Ectodermal cell (in vitro differentiated cells): ENCODE measurements at regions not wholly inside any gene's neighbourhood (a gene's known extent, or its start where the extent isn't known, plus 50 kb on each side); places are given as distances from the start of the nearest gene placed in this dataset.
"Not testable (repeated sequence)": the region's sequence is repeated elsewhere in the genome, so short reads cannot be mapped to it uniquely, and the experiment has no call there.

Experiments used
- H3K27ac ChIP-seq: 2 replicates; pipeline ENCODE4 v1.7.0; 2013; ENCODE audit warnings: mild to moderate bottlenecking, low read depth, low read length; ENCODE audit not compliant: insufficient read depth, poor library complexity, severe bottlenecking
- H3K27me3 ChIP-seq: 2 replicates; pipeline ENCODE4 v1.7.0; 2013; ENCODE audit warnings: mild to moderate bottlenecking, low read length; ENCODE audit not compliant: insufficient read depth, control insufficient read depth, poor library complexity, severe bottlenecking
- H3K36me3 ChIP-seq: one replicate; pipeline ENCODE4 v1.7.0; 2013; ENCODE audit warnings: low read length; ENCODE audit not compliant: control insufficient read depth, insufficient read depth
- H3K4me1 ChIP-seq: one replicate; pipeline ENCODE4 v1.7.0; 2013; ENCODE audit warnings: low read length; ENCODE audit not compliant: control insufficient read depth, insufficient read depth
- H3K4me3 ChIP-seq: 2 replicates; pipeline ENCODE4 v1.7.0; 2013; ENCODE audit warnings: low read depth, low read length, control low read depth; ENCODE audit not compliant: insufficient read depth
- H3K9me3 ChIP-seq: 2 replicates; pipeline ENCODE4 v1.7.0; 2013; ENCODE audit warnings: mild to moderate bottlenecking, low read length, moderate library complexity; ENCODE audit not compliant: control insufficient read depth
- WGBS, 2 experiments: methylation state at CpG; one replicate each; pipeline ENCODE4 v1.1.7; 2013; ENCODE audit warnings: missing lambda C conversion rate in 2 of 2; 5-methylcytosine and 5-hydroxymethylcytosine counted together

DNA sequence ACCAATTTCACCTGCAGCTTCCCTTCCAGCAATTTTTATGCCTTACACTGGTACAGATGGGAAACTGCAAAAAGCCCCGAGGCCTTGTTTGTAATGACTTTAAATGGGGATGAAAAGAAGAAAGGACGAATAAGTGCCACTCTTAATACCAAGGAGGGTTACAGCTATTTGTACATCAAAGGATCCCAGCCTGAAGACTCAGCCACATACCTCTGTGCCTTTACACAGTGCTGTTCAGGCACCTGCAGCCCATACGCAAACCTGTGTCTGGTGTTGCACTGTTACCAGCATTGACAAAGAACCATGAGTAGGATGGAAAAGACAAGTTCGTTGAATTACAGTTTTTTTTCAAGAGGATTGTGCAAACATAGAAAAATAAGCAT lies 432.0 kb upstream of the OR4E1 start:
- no peaks in the 10 kb centered on the region for H3K4me1 ChIP-seq
- H3K36me3 ChIP-seq: no peaks in the 10 kb centered on the region
- no peak overlapping the region for H3K27ac ChIP-seq
- no peaks in the 10 kb centered on the region for H3K9me3 ChIP-seq
- H3K4me3 ChIP-seq: no peak overlapping the region
- 92 to 93% methylated on average over 3 to 4 of the region's 4 CpGs for WGBS, 2 experiments
- no peaks in the 10 kb centered on the region for H3K27me3 ChIP-seq

DNA sequence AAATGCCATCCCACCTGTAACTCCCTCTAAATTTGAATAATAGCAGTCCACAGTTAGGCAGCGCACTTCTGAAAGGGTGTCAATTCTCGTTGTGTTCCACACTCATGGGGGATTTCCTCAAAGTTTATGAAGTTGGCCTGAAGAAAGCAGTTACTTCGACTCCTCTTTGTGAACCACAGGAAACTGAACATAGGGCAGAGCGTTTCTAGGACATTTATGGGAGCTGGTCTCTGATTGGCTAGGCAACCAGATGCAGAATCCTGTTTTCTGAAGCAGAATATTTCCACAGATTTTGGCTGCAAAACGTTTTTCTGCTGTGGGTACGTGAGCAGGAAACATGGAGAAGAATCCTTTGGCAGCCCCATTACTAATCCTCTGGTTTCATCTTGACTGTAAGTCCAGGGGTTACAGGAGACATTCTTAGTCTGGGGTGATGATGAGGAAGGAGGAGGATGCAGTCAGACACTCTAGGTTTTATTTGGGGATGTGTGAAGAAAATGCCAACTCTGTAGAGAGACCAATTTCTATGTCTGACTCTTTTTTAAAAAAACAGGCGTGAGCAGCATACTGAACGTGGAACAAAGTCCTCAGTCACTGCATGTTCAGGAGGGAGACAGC lies 431.5 kb upstream of the OR4E1 start:
- H3K27me3 ChIP-seq: no peaks in the 10 kb centered on the region
- H3K27ac ChIP-seq: no peak overlapping the region
- H3K9me3 ChIP-seq: no peaks in the 10 kb centered on the region
- H3K36me3 ChIP-seq: no peaks in the 10 kb centered on the region
- no peak overlapping the region for H3K4me3 ChIP-seq
- 76 to 79% methylated on average over 8 of the region's 8 CpGs for WGBS, 2 experiments
- no peaks in the 10 kb centered on the region for H3K4me1 ChIP-seq

DNA sequence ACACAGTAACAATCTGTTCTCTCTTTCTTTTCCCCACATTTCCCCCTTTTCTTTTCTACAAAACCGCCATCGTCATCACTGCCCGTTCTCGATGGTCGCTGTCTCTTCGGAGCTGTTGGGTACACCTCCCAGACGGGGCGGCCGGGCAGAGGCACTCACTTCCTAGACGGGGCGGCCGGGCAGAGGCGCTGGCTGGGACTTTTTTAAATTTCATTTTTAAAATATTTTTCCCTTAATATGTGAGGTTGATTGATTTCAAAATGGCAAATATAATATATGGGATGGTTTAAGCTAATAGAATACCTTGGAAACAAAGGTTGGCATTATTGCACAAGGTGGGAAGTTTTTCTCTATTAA lies 427.1 kb upstream of the OR4E1 start:
- H3K4me1 ChIP-seq, H3K27ac ChIP-seq, H3K9me3 ChIP-seq, H3K4me3 ChIP-seq, H3K36me3 ChIP-seq, H3K27me3 ChIP-seq: not testable (repeated sequence)
- WGBS, 2 experiments: 89 to 94% methylated on average over 13 of the region's 13 CpGs

DNA sequence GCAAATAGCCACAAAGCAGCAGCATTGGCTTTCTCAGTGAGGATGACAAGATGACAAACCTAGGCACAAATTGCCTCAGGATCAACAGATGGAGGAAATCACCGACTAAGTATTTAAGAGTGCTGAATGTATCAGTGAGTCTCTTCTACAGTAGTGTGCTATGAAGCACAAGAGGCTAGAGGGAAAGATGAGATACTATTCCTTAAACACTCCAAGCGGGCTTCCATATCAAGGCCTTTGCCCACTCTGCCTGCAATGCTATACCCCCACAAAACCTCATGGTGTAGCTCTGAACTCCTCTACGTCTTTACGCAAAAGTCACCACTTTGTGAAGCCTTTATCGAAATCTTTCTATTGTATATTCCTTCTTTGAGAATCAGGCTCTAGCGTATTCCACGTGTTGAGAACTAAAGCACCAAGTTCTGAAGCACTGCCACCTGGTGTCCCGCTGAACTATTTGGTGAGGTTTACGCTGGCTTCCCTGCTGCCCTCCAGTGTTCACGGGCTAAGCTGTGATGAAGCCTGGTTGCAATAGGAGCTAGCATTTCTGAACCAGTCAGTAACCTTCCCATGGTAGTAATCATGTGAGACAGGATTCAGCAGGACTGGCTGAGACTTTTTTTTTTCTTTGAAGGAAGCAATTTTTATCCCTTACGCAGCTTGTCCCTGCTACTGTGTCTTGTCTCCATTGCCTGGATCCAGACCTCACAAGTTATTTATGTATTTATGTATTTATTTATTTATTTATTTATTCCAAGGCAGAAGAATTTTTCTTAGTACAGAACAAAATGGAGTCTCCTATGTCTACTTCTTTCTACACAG lies 426.5 kb upstream of the OR4E1 start:
- WGBS, 2 experiments: 30 to 37% methylated on average over 10 to 11 of the region's 11 CpGs
- Histone ChIP-seq H3K36me3 (no peaks in the 10 kb centered on the region), H3K4me3 (no peak overlapping the region), H3K9me3 (no peaks in the 10 kb centered on the region), H3K4me1 (no peaks in the 10 kb centered on the region), H3K27ac (no peak overlapping the region), H3K27me3 (no peaks in the 10 kb centered on the region)

DNA sequence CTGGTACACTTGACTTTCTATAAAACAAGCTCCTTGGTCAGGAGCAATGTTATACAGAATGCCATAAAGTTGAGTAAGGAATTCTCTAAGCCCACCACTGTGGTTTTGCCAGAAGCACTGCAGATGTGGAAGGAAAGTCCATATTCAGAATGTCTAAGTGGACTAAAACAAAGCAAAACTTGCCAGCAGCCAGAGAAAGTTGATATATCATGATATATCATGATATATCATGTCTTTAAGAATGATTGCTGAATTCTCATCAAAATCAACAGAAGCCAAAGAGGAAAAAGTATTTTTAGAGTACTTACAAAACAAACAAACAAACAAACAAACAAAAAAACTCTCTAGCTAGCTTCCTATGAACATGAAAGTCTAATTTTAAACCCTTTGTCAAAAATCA lies 424.8 kb upstream of the OR4E1 start:
- H3K4me3 ChIP-seq: no peak overlapping the region
- no peaks in the 10 kb centered on the region for H3K36me3 ChIP-seq
- H3K27me3 ChIP-seq: no peaks in the 10 kb centered on the region
- H3K4me1 ChIP-seq: no peaks in the 10 kb centered on the region
- H3K9me3 ChIP-seq: no peaks in the 10 kb centered on the region
- H3K27ac ChIP-seq: no peak overlapping the region

DNA sequence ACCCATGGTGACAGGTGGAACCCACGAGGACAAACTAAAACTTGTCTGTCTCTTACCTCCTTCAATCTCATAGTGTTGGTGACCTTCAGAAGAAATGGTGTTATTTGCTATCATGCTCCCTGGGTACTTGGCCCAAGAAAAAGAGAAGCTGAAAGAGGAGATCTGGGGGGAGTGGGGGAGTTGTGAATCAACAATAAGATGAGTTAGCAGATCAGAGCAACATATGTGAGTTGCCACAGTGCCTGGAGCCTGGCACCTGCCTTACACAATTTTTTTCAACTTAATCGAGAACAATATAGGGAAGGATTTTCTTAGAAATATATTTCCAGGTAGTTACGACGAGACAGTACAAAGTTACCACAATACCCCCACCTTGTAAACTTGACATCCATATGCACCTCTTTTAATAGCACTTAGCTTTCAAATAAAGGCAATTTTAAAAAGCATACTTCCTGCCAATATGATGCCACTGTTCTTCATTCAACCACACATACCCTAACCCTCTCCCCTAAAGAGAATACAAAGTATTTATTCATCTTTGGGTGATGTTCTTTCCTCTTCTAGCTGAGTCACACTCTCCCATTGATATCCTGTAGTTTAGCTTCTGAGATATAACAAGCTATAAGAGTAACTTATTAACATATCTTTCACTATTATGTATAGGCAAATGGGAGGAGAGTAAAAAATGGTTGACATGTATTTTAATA lies 424.1 kb upstream of the OR4E1 start:
- no peaks in the 10 kb centered on the region for H3K4me1 ChIP-seq
- 86 to 94% methylated on average over 3 to 4 of the region's 4 CpGs for WGBS, 2 experiments
- H3K9me3 ChIP-seq: no peaks in the 10 kb centered on the region
- no peaks in the 10 kb centered on the region for H3K36me3 ChIP-seq
- no peaks in the 10 kb centered on the region for H3K27me3 ChIP-seq
- no peak overlapping the region for H3K4me3 ChIP-seq
- no peak overlapping the region for H3K27ac ChIP-seq

DNA sequence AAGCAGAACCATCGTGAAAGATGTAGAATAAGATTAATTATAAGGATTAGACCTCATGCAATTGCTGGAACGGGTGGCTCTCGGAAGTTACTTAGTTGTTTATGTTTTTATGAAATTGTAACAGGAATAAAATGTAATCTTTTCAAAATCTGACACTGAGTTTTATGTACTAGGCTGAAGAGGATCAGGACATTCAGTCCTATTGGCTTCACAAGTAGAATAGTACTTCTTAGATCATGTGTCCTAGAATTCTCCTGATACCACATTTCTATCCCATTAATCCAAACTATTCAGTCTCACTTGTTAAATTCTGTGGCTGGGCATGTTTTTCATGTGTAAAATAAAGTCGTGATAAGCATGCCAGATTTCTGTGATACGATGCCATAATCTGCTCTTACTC lies 423.5 kb upstream of the OR4E1 start:
- Histone ChIP-seq H3K4me1 (no peaks in the 10 kb centered on the region), H3K4me3 (no peak overlapping the region), H3K36me3 (no peaks in the 10 kb centered on the region), H3K27me3 (no peaks in the 10 kb centered on the region), H3K27ac (no peak overlapping the region), H3K9me3 (no peaks in the 10 kb centered on the region)
- 88 to 90% methylated on average over 5 of the region's 5 CpGs for WGBS, 2 experiments

DNA sequence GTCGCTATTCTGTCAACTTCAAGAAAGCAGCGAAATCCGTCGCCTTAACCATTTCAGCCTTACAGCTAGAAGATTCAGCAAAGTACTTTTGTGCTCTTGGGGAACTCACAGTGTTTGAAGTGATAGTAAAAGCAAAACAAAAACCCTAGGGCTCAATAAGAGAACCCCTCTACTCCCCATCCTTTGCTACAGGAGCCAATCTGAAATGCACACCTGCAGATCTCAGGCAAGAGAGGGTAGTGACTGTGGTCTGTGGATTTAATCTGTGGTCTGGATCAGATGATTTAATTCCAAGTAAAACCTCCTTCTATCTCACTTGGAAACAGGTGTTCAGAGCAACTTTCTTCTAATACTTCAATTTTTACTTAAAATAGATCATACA lies 422.9 kb upstream of the OR4E1 start:
- WGBS, 2 experiments: 93 to 98% methylated on average over 4 of the region's 4 CpGs
- H3K36me3 ChIP-seq: no peaks in the 10 kb centered on the region
- no peaks in the 10 kb centered on the region for H3K9me3 ChIP-seq
- H3K4me3 ChIP-seq: no peak overlapping the region
- H3K27me3 ChIP-seq: no peaks in the 10 kb centered on the region
- no peaks in the 10 kb centered on the region for H3K4me1 ChIP-seq
- no peak overlapping the region for H3K27ac ChIP-seq

DNA sequence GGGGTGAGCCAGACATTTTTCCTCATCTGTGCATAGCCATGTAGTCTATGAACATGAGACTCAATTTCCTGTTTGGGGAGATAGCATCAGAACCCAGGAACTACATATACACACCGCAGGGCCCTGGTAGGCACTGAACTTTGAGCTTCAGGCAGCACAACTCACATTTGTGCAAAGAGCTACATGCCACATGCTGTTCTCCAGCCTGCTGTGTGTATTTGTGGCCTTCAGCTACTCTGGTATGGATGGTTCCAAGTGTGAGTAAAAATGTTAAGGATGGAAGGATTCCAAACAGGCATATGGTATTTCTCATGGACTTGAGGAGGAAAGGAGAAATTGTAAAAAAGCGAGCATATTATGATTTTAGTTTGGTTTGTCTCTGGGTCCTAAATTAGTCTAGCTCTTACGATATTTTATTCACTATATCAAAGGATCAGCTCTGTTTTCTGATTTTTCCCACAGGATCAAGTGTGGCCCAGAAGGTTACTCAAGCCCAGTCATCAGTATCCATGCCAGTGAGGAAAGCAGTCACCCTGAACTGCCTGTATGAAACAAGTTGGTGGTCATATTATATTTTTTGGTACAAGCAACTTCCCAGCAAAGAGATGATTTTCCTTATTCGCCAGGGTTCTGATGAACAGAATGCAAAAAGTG lies 422.4 kb upstream of the OR4E1 start:
- no peak overlapping the region for H3K27ac ChIP-seq
- no peaks in the 10 kb centered on the region for H3K9me3 ChIP-seq
- H3K27me3 ChIP-seq: no peaks in the 10 kb centered on the region
- WGBS, 2 experiments: 92 to 95% methylated on average over 4 of the region's 4 CpGs
- H3K4me3 ChIP-seq: no peak overlapping the region
- H3K4me1 ChIP-seq: no peaks in the 10 kb centered on the region
- H3K36me3 ChIP-seq: no peaks in the 10 kb centered on the region

DNA sequence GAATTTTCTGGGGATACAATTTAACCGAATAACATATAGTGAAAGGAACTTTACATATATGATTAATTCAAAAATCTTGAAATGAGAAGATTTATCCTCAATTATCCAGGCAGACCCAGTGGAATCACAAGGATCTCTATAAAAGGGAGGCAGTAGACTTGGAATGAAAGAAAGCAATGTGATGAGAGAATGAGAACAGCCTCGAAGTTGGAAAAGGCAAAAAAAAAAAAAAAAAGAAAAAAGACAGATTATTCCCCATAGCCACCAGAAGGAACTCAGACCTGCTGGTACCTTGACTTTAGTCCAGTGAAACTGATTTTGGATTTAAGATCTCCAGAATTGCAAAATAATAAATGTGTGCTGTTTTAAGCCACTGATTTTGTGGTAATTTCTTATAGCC lies 416.3 kb upstream of the OR4E1 start:
- H3K27me3 ChIP-seq: no peaks in the 10 kb centered on the region
- 94% methylated on average over 1 of the region's 2 CpGs; no CpG with 5 or more reads in 1 of the 2 experiments for WGBS, 2 experiments

More for the DNA sequence above, 416.3 kb upstream of the OR4E1 start:
- no peaks in the 10 kb centered on the region for H3K9me3 ChIP-seq
- H3K4me3 ChIP-seq: no peak overlapping the region
- no peak overlapping the region for H3K27ac ChIP-seq
- H3K36me3 ChIP-seq: no peaks in the 10 kb centered on the region
- no peaks in the 10 kb centered on the region for H3K4me1 ChIP-seq
